Spleen (tissue), 11 donors: ENCODE measurements at regions not wholly inside any gene's neighbourhood (a gene's known extent, or its start where the extent isn't known, plus 50 kb on each side); places are given as distances from the start of the nearest gene placed in this dataset.

Experiments used
- DNase-seq: peaks from one replicate; pipeline ENCODE4 v3.0.0-alpha.2; 2020
- H3K27ac ChIP-seq, 8 donors: fragments of 200-600 bp; sonication (generic) in 7 of 8; 1 replicate in 4 of 8; 2 replicates in 4 of 8; pipeline versions ENCODE4 v1.5.0 to v1.8.0; 2016 to 2021; ENCODE audit warnings: inconsistent platforms in 4 of 8, mild to moderate bottlenecking in 4 of 8, moderate library complexity in 1 of 8
- H3K27me3 ChIP-seq, 7 donors: fragments of 200-600 bp; sonication (generic) in 6 of 7; replicated peaks in 1 of 7; 1 replicate in 4 of 7; 2 replicates in 3 of 7; pipeline versions ENCODE4 v1.5.0 to v1.8.0; 2016 to 2021; ENCODE audit warnings: inconsistent platforms in 3 of 7, mild to moderate bottlenecking in 1 of 7
- H3K36me3 ChIP-seq, 6 donors: fragments of 200-600 bp; sonication (generic) in 5 of 6; 1 replicate in 4 of 6; 2 replicates in 2 of 6; pipeline versions ENCODE4 v1.5.0 to v1.8.0; 2016 to 2021; ENCODE audit warnings: inconsistent platforms in 2 of 6
- H3K4me1 ChIP-seq, 6 donors: fragments of 200-600 bp; sonication (generic) in 5 of 6; 1 replicate in 3 of 6; 2 replicates in 3 of 6; pipeline versions ENCODE4 v1.5.0 to v1.8.0; 2016 to 2021; ENCODE audit warnings: inconsistent platforms in 3 of 6
- H3K4me3 ChIP-seq, 8 donors: fragments of 200-600 bp; sonication (generic) in 7 of 8; 1 replicate in 4 of 8; 2 replicates in 4 of 8; pipeline versions ENCODE4 v1.5.0 to v1.8.0; 2016 to 2021; ENCODE audit warnings: inconsistent platforms in 4 of 8, mild to moderate bottlenecking in 4 of 8, moderate library complexity in 2 of 8
- H3K9me3 ChIP-seq, 8 donors: fragments of 200-600 bp; sonication (generic) in 7 of 8; 1 replicate in 4 of 8; 2 replicates in 4 of 8; pipeline versions ENCODE4 v1.5.0 to v1.8.0; 2016 to 2021; ENCODE audit warnings: inconsistent platforms in 4 of 8
- POLR2A ChIP-seq, 3 donors: fragments of 450-650 bp; IDR thresholded peaks; one replicate each; pipeline ENCODE4 v1.5.1; 2017; ENCODE audit warnings: antibody characterized with exemption in 3 of 3, mild to moderate bottlenecking in 1 of 3
- POLR2AphosphoS5 ChIP-seq, 3 donors: sonication (generic); formaldehyde crosslinking; IDR thresholded peaks; one replicate each; pipeline ENCODE4 v1.5.1; 2017; ENCODE audit warnings: antibody characterized with exemption in 3 of 3
- WGBS, 5 donors: extraction: QIAGEN DNeasy Blood & Tissue Kit in 3 of 5; methylation state at CpG; one replicate each; pipeline versions ENCODE4 v1.1.5 to v1.1.7; 2013 to 2018; 5-methylcytosine and 5-hydroxymethylcytosine counted together
- intact Hi-C: fragments of 100-400 bp; cut with DNase I; formaldehyde crosslinking; loops from one replicate; pipeline ENCODE4 v1.15.0; 2023; ENCODE audit warnings: low total_unique reads
- TF ChIP-seq, protein P1 (sequence below), 11 experiments: fragments of 200-600 bp in 7 of 11; fragments of 450-650 bp in 4 of 11; sonication (generic) in 4 of 11; IDR thresholded peaks in 8 of 11; conservative IDR thresholded peaks in 3 of 11; 1 replicate in 7 of 11; 2 replicates in 4 of 11; pipeline versions ENCODE4 v1.4.0 to v1.8.0; 2016 to 2021; ENCODE audit warnings: antibody characterized with exemption in 11 of 11, inconsistent platforms in 4 of 11, mild to moderate bottlenecking in 1 of 11
- donor health status: healthy with polysubstance abuse.
- donor health status: DM: no; HTN: no; CAD: no; lungs with moderate emphysema.
- donor health status: DM: no; HTN: no; CAD: no.
- donor health status: Bipolar disorder and iron deficiency.
- donor health status: healthy.
- donor health status: DM: no; HTN: no; CAD: no.
- donor health status: DM: yes; HTN: yes; CAD: no.

DNA sequence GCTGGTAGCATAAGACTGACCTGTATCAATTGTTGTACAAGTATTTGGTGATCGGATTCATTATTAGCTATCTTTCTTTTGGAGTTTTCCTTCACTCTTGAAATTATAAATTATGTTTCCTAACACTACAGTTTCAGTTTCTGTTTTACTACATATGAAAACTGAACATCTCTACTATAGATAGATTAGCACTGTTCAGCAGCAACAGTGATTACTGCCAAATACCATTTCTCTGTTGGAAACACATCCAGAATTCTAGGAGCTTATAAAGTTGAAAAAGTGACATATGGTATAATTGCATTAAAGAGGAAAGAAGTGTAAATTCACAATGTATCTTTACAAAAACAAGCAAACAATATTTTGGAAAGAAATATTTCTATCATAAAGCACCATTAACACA is 118.5 kb upstream of the GRIA4 start:
- intact Hi-C loops: no loop called here
- DNase-seq: no peak
- Histone ChIP-seq H3K4me3 (no peak overlapping the region), H3K9me3 (no peaks in the 10 kb centered on the region), H3K4me1 (no peaks in the 10 kb centered on the region), H3K27me3 (no peaks in the 10 kb centered on the region), H3K27ac (no peak overlapping the region), H3K36me3 (no peaks in the 10 kb centered on the region)
- TF ChIP-seq, protein P1, sequence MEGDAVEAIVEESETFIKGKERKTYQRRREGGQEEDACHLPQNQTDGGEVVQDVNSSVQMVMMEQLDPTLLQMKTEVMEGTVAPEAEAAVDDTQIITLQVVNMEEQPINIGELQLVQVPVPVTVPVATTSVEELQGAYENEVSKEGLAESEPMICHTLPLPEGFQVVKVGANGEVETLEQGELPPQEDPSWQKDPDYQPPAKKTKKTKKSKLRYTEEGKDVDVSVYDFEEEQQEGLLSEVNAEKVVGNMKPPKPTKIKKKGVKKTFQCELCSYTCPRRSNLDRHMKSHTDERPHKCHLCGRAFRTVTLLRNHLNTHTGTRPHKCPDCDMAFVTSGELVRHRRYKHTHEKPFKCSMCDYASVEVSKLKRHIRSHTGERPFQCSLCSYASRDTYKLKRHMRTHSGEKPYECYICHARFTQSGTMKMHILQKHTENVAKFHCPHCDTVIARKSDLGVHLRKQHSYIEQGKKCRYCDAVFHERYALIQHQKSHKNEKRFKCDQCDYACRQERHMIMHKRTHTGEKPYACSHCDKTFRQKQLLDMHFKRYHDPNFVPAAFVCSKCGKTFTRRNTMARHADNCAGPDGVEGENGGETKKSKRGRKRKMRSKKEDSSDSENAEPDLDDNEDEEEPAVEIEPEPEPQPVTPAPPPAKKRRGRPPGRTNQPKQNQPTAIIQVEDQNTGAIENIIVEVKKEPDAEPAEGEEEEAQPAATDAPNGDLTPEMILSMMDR (IDR thresholded peaks at IDR 0.05 in 8 of 11, conservative IDR thresholded peaks at IDR 0.05 in 3 of 11): no peak
- TF ChIP-seq POLR2AphosphoS5 (IDR thresholded peaks at IDR 0.05) (no peak), POLR2A (IDR thresholded peaks at IDR 0.05) (no peak)
- 75 to 85% (median 83%) methylated on average over 1 of the region's 1 CpG for WGBS, 5 donors

DNA sequence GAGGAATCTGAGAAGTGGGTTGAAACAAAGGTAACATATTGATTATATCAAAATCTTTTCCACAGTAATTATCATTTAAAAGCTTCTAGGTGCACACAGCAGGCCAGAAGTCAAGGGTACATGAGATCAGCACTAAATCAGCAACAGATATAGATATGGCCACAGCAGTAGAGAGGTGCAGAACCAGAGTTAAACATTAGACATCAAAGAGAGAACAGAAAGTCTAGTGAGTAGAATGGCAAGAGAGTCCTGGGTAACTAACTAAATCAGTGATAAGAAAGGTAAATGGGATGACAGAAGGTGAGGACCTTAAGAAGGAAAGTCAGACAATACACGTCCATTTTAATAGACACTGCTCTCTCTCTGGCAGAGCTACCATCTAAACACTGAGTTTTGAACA is 119.5 kb upstream of the GRIA4 start:
- H3K4me1 ChIP-seq: no peaks in the 10 kb centered on the region
- H3K9me3 ChIP-seq: no peaks in the 10 kb centered on the region
- no peaks in the 10 kb centered on the region for H3K36me3 ChIP-seq
- TF ChIP-seq POLR2A (IDR thresholded peaks at IDR 0.05) (no peak), POLR2AphosphoS5 (IDR thresholded peaks at IDR 0.05) (no peak)
- TF ChIP-seq, protein P1 (IDR thresholded peaks at IDR 0.05 in 8 of 11, conservative IDR thresholded peaks at IDR 0.05 in 3 of 11): no peak
- H3K27ac ChIP-seq: no peak overlapping the region
- no peak for DNase-seq
- no peaks in the 10 kb centered on the region for H3K27me3 ChIP-seq
- intact Hi-C loops: no loop called here
- WGBS, 5 donors: 69 to 89% (median 78%) methylated on average over 1 of the region's 1 CpG
- H3K4me3 ChIP-seq: no peak overlapping the region

DNA sequence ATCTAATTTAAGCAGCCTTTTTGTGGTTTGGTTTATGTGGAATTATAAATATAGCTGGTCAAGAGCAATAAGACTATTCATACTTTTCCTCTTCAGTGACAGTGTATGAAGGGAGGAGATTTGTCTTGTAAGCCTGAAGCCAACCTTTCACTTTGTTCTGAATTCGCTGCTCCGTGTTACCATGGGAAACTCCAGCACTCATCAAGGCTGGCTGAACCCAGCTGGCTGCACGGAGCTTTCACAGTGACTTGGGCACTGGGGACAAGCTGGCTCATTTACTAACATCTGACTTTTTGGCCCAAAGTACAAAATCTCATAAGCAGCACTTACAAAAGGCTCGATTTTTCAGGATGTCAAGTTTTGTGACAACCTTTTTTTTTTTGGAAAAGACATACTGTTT is 120.4 kb upstream of the GRIA4 start:
- no peaks in the 10 kb centered on the region for H3K9me3 ChIP-seq
- H3K27me3 ChIP-seq: no peaks in the 10 kb centered on the region
- no peak overlapping the region for H3K4me3 ChIP-seq
- no peak overlapping the region for H3K27ac ChIP-seq
- intact Hi-C loops: no loop called here
- 47 to 68% (median 61%) methylated on average over 4 of the region's 4 CpGs for WGBS, 5 donors
- no peaks in the 10 kb centered on the region for H3K36me3 ChIP-seq
- TF ChIP-seq, protein P1 (IDR thresholded peaks at IDR 0.05 in 8 of 11, conservative IDR thresholded peaks at IDR 0.05 in 3 of 11): no peak
- H3K4me1 ChIP-seq: no peaks in the 10 kb centered on the region
- DNase-seq: no peak

DNA sequence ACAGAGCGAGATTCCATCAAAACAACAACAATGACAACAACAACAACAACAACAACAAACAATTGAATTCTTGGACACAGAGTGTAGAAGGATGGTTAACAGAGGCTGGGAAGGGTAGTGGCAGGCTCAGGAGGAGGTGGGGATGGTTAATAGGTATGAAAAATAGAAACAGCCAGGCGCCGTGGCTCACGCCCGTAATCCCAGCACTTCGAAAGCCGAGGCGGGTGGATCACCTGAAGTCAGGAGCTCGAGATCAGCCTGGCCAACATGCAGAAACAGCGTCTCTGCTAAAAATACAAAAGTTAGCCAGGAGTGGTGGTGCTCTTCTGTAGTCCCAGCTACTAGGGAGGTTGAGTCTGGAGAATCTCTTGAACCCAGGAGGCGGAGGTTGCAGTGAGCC is 122.9 kb upstream of the GRIA4 start:
- intact Hi-C loops: no loop called here
- no peak overlapping the region for H3K4me3 ChIP-seq
- DNase-seq: no peak
- no peak overlapping the region for H3K27ac ChIP-seq
- no peaks in the 10 kb centered on the region for H3K9me3 ChIP-seq
- no peaks in the 10 kb centered on the region for H3K27me3 ChIP-seq
- no peaks in the 10 kb centered on the region for H3K4me1 ChIP-seq
- 92 to 98% (median 94%) methylated on average over 11 of the region's 11 CpGs for WGBS, 5 donors
- TF ChIP-seq POLR2AphosphoS5 (IDR thresholded peaks at IDR 0.05) (no peak), POLR2A (IDR thresholded peaks at IDR 0.05) (no peak)
- TF ChIP-seq, protein P1 (IDR thresholded peaks at IDR 0.05 in 8 of 11, conservative IDR thresholded peaks at IDR 0.05 in 3 of 11): no peak
- no peaks in the 10 kb centered on the region for H3K36me3 ChIP-seq
